ENCODE measurements at regions not wholly inside any gene's neighbourhood (a gene's known extent, or its start where the extent isn't known, plus 50 kb on each side); places are given as distances from the start of the nearest gene placed in this dataset.
"Not testable (repeated sequence)": the region's sequence is repeated elsewhere in the genome, so short reads cannot be mapped to it uniquely, and the experiment has no call there.

GRCh38 chr19:57034544-57034943 is 85.2 kb upstream of the USP29 start:
- no peaks in the 10 kb centered on the region for H3K27me3 ChIP-seq
- H3K4me3 ChIP-seq: no peak overlapping the region
- peaks cover 18% of the 10 kb centered on the region for H3K4me1 ChIP-seq (ENCODE audit: insufficient read depth)

GRCh38 chr19:57035740-57036139 is 84.0 kb upstream of the USP29 start:
- peaks cover 18% of the 10 kb centered on the region for H3K4me1 ChIP-seq (ENCODE audit: insufficient read depth)
- not testable (repeated sequence) for H3K9me3 ChIP-seq, H3K4me3 ChIP-seq, DNase-seq, H3K36me3 ChIP-seq, H3K27me3 ChIP-seq
- 93 to 97% (median 94%) methylated on average over 4 of the region's 4 CpGs for WGBS, 3 donors
- intact Hi-C loops (cut with DNase I): loop anchor here in 1 of 4 donors (5.0 kb wide), 1 partner anchor 33 kb away; no protein-coding TSS in a partner anchor
- peak overlapping the region; percentile 42 to 75 for H3K27ac ChIP-seq

More at GRCh38 chr19:57034544-57034943, 85.2 kb upstream of the USP29 start:
- Histone ChIP-seq H3K27ac (peak overlapping the region in 1 of 2 donors; percentile 75), H3K36me3 (no peaks in the 10 kb centered on the region), H3K9me3 (no peaks in the 10 kb centered on the region)
- no peak for TF ChIP-seq POLR2A (IDR thresholded peaks at IDR 0.05)
- no peak for TF ChIP-seq EP300 (IDR thresholded peaks at IDR 0.05)
- no peak for TF ChIP-seq CTCF (IDR thresholded peaks at IDR 0.05)
- WGBS, 3 donors: 54 to 66% (median 59%) methylated on average over 11 of the region's 11 CpGs
- no peak for DNase-seq
- intact Hi-C loops (cut with DNase I): no loop called here

- H3K9me3 ChIP-seq: no peaks in the 10 kb centered on the region
- intact Hi-C loops (cut with DNase I): loop anchor here in 1 of 4 donors (5.0 kb wide), 1 partner anchor 35 kb away; no protein-coding TSS in a partner anchor
- H3K27ac ChIP-seq: peak overlapping the region; percentile 30 to 87
- H3K4me1 ChIP-seq (ENCODE audit: insufficient read depth): peaks cover 18% of the 10 kb centered on the region
- WGBS, 3 donors: 3 to 17% (median 4%) methylated on average over 4 of the region's 4 CpGs
- no peaks in the 10 kb centered on the region for H3K36me3 ChIP-seq
- H3K4me3 ChIP-seq: no peak overlapping the region
- TF ChIP-seq CTCF (IDR thresholded peaks at IDR 0.05) (no peak), POLR2A (IDR thresholded peaks at IDR 0.05) (no peak), EP300 (IDR thresholded peaks at IDR 0.05) (no peak)
- peak in 1 of 5 donors; percentile 27 for DNase-seq
- no peaks in the 10 kb centered on the region for H3K27me3 ChIP-seq
Observed at GRCh38 chr19:57037556-57037955, 82.2 kb upstream of the USP29 start.

GRCh38 chr19:57047743-57048142 is 72.0 kb upstream of the USP29 start:
- Histone ChIP-seq H3K4me1 (ENCODE audit: insufficient read depth) (no peaks in the 10 kb centered on the region), H3K27me3 (no peaks in the 10 kb centered on the region), H3K4me3 (no peak overlapping the region), H3K9me3 (no peaks in the 10 kb centered on the region), H3K36me3 (no peaks in the 10 kb centered on the region), H3K27ac (no peak overlapping the region)
- intact Hi-C loops (cut with DNase I): loop anchor here in 1 of 4 donors (5.0 kb wide), 1 partner anchor 35 kb away; no protein-coding TSS in a partner anchor
- no peak for DNase-seq
- TF ChIP-seq POLR2A (IDR thresholded peaks at IDR 0.05) (no peak), EP300 (IDR thresholded peaks at IDR 0.05) (no peak), CTCF (IDR thresholded peaks at IDR 0.05) (no peak)
- WGBS, 3 donors: 80 to 96% (median 86%) methylated on average over 3 of the region's 3 CpGs

GRCh38 chr19:57050863-57051262 is 68.9 kb upstream of the USP29 start:
- TF ChIP-seq POLR2A (IDR thresholded peaks at IDR 0.05) (no peak), EP300 (IDR thresholded peaks at IDR 0.05) (no peak), CTCF (IDR thresholded peaks at IDR 0.05) (no peak)
- intact Hi-C loops (cut with DNase I): loop anchor here in 1 of 4 donors (10.0 kb wide), 1 partner anchor 76 kb away; no protein-coding TSS in a partner anchor
- Histone ChIP-seq H3K9me3 (no peaks in the 10 kb centered on the region), H3K4me3 (no peak overlapping the region), H3K27ac (no peak overlapping the region), H3K36me3 (no peaks in the 10 kb centered on the region), H3K27me3 (no peaks in the 10 kb centered on the region), H3K4me1 (ENCODE audit: insufficient read depth) (no peaks in the 10 kb centered on the region)
- WGBS, 3 donors: 45 to 55% (median 47%) methylated on average over 2 of the region's 2 CpGs
- DNase-seq: no peak
